ENCODE measurements at regions not wholly inside any gene's neighbourhood (a gene's known extent, or its start where the extent isn't known, plus 50 kb on each side); places are given as distances from the start of the nearest gene placed in this dataset.

GRCh38 chr4:11264841-11265240 lies 163.9 kb downstream of the HS3ST1 start:
- DNase-seq = no peak

DNA sequence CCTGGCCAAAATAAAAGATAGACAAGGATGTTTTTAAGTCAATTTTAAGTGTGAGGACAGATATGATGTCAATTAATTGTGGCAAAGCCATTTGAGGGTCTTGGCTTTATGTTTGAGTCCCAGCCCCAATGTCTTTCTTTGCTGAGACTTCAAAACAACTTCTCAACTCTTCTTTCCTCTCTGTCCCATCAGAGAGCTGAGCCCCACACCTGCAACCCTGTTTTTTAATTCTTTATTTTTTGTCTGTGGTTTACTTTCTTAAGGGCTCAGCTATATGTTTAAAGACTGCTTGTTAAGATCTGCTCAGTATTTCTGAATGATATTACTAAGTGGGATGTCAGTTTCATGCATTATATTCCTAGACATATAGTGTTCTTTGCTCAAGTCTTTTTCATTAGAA lies 164.3 kb downstream of the HS3ST1 start:
- DNase-seq = no peak

DNA sequence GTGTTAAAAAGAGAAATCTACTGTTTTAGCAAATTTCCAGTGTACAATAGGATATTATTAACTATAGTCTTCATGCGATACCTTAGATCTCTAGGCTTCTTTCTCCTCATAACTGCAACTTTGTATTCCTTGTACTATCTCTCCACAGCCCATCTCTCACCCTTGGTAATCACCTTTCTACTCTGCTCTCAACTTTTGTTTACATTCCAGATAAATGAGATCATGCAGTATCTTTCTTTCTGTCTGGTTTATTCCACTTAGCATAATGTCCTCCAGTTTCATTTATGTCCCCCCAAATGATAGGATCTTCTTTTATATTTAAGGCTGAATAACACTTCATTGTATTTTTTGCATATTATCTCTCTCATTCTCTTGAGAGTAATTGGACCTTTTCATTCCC lies 165.5 kb downstream of the HS3ST1 start:
- no peak for DNase-seq

DNA sequence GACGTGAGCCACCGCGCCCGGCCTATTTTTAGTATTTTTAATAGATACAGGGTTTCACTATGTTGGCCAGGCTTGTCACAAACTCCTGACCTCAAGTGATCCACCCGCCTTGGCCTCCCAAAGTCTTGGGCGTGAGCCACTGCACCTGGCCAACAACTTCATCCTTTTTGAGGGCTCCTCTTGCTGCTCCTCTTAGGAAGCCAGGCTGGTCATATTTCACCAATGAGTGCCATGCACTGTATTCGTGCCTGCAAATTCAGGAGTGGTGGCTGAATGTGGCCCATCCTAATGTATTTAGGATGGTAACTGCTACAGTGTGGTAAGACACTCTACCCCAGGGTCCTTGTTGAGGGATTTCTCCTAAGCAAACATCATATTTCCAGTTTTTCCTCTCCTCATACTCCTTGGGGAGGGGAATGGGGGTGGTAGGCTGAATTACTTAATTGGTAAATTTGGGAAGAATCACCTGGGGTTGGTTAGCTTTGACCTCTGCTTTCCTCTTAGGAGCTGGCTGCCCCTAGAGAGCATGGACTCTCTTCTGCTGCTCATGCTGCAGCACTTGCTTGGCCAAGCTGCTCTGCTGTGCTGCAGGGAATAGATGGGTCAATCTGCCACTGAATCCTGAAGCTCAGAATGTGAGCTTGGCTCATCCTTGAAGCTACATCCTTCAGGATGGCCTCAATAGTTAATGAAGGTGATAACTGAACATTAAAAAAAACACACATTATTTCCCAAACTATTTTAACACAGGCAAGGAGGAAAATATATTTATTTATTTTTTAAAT lies 167.4 kb downstream of the HS3ST1 start:
- DNase-seq = no peak

DNA sequence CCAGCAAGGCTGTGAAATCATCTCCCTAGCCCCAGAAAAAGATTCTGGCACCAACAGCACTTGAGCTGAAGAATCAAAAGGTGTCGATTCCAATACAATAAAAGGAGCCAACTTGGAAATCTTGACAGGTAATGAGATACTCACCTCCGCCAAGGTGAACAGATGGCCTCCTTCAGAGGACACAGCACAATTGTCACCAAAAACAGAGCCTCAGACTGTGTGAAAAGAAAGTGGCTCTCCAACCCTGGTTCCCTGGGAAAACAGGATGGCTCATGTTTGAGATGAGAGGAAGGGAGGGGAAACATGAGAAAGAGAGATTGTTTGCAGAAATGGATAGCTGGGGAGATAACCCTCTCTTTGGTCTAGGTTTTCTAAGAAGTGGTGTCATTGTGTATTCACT lies 168.9 kb downstream of the HS3ST1 start:
- no peak for DNase-seq

GRCh38 chr4:11252149-11252548 lies 176.5 kb downstream of the HS3ST1 start:
- DNase-seq = no peak

DNA sequence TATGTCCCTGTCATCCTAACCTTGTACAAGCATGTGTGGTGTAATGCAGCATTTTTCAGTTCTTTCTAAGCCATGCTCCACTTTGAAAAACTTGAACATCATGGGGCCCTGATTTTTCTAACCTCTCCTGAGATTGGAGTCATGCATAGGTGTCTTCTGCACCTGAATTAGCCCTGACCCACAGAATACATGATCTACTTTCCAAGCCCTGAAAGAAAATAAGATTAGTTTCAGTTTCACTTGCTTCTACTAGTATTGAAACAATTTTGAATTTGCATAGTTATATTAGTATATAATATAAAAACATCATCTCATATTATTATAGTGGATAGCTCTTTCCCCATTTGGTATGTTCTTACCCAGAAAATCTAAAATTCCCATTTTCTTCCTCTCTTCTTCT lies 178.2 kb downstream of the HS3ST1 start:
- DNase-seq = no peak

DNA sequence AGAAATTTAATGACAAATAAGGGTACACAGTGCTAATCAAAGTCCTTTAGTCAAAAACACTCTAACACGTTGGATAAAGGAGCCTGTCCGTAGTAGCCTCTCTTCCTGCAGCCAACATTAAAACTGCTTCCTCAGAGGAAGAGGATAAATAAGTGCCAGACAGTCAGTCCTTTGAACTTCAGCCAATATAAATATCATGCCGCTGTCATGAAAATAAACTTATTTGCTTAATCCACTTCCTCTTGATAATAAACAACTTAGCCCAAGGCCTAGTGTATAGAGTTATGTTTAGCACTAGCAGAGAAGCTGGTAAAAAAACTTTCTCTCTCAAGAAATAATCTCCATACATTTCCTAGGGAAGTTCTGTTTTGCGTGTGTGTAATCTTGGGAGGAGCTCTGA lies 196.7 kb downstream of the HS3ST1 start:
- DNase-seq = no peak

- no peak for DNase-seq
These were observed 197.8 kb downstream of the HS3ST1 start for GRCh38 chr4:11230866-11231265.

DNA sequence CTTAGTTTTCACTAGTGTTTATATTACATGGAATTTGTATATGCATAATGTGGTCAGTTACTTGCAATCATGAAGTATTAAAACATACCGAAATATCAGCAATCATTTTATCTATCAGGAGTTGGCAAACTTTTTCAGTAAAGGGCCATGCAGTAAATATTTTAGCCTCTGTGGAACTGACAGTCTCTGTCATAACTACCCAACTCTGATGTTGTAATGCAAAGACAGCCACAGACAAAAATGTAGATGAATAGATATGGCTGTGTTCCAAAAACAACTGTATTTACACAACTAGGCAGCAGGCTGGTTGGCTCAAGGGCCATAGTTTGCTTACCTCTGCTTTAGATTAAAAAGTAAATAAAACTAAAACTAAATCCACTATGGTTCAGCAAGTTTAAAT lies 200.2 kb downstream of the HS3ST1 start:
- DNase-seq = peak; percentile 26

DNA sequence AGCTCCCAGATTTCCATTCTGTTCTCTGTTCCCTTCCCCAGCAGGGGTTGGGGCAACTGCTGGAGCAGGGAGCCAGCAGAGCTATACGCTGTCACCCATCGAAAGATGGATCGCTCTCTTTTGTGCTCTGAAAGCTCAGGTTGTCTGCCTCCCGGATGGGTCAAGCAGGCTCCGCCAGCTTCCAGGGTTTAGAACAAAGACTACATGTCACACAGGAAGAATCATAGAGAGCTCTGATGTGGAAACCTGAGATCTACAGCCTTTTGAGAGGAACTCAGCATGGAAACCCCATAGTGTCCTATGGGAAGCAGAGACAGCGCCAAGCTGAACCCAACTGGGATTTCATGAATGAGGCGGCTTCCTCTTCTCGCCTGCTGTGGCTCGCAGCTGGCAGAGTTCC lies 205.4 kb downstream of the HS3ST1 start:
- no peak for DNase-seq

GRCh38 chr4:11218692-11219091 lies 210.0 kb downstream of the HS3ST1 start:
- no peak for DNase-seq

GRCh38 chr4:11216520-11216919 lies 212.2 kb downstream of the HS3ST1 start:
- no peak for DNase-seq

DNA sequence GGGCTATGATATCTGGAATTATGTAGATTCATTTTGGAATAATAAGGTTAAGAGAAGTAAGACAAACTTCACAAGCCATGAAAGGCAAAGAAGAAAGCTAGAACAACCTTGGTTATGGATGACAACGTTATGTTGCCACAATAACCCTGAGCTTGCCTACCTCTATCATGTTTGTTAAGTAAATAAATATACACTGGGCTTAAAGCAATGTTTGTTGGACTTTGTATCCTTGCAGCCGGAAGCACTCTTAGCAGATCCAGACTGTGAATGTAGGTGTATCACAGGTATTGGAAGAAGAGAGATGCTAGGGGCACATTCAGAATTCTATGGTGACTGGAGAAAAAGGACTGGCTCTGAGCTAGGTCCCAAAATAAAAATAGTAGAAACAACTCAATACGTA lies 214.4 kb downstream of the HS3ST1 start:
- no peak for DNase-seq

- DNase-seq = no peak
These were observed 218.9 kb downstream of the HS3ST1 start for GRCh38 chr4:11209826-11210225.

DNA sequence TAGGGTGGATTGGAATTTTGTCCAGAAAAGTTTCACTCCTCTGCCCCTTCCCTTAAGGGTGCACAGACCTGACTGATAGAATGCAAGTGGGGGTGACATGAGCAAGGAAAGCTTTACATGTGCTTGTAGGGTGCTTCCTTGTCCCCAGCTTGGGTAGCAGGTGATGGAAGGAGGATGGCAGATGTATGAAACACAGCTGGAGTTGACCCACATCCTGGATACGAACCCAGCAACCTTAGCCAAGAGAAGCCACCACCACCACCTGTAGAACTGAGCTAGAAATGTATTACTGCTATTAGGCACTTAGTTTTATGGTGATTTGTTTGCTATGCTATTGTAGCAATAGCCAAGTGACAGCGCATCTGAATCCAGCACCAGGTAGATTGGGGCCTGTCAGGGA lies 227.4 kb downstream of the HS3ST1 start:
- no peak for DNase-seq

DNA sequence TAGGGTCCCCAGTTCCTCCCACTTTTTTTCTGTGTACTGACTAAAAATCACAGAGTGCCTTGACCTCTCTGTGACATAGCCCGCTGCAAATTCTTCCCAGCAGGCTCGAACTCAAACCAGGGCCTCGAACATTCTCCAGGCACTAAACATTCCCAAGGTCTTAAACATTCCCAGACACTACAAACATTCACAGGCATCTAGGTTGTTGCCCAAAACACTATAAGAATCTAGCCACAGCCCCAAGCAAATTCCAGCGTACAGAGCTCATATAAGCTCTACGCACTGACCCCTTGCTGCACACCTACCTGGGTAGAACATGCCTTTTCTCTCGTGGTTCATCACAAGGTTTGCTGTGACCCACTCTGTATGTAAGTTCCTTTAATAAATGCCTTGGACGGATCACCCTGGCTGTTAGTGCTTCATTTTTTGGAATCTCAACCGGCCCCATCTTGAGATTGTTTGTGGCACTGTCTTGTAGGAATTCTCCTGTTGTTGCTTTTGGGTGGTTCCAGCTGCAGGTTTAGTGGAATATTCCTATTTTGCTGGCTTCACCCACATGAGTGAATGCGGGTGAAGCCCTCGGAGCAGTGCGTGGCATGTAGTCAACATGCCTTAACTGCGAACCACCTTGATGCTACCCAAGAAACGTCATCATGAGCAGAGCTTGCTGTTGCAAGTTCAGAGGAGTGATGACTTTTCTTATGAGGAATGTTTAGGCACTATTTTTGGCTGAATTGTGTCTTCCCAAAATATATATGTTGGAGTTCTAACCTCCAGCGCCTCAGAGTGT lies 230.0 kb downstream of the HS3ST1 start:
- no peak for DNase-seq

- no peak for DNase-seq
These were observed 230.9 kb downstream of the HS3ST1 start for GRCh38 chr4:11197631-11198341.

GRCh38 chr4:11196927-11197522 lies 231.7 kb downstream of the HS3ST1 start:
- no peak for DNase-seq

GRCh38 chr4:11194431-11194830 lies 234.3 kb downstream of the HS3ST1 start:
- DNase-seq = no peak

DNA sequence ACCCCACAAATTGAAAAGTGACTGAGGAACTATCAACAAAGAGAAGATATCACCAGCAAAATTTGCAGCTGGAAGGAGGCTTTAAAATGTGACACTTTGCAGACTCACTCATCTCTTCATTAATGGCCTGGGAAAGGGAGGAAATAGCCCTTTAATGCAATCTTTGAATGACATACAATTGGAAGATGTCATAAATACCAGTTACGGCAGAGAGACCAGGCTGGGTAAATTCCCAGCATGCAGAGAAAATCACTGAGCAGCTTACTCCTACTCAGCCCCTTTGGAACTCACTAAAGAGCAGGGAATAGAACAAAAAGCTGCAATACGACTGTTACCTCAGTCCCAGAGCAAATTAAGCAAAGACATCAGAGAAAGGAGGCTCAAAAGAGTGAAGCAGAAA lies 238.9 kb downstream of the HS3ST1 start:
- no peak for DNase-seq

GRCh38 chr4:11183356-11183740 lies 245.3 kb downstream of the HS3ST1 start:
- DNase-seq = no peak

GRCh38 chr4:11182586-11183355 lies 245.9 kb downstream of the HS3ST1 start:
- no peak for DNase-seq
